ENCODE measurements at regions not wholly inside any gene's neighbourhood (a gene's known extent, or its start where the extent isn't known, plus 50 kb on each side); places are given as distances from the start of the nearest gene placed in this dataset.

- TF ChIP-seq CTCF (IDR thresholded peaks at IDR 0.05): no peak
- TF ChIP-seq EP300 (IDR thresholded peaks at IDR 0.05; ENCODE audit: low read depth): no peak
- TF ChIP-seq POLR2A (IDR thresholded peaks at IDR 0.05): no peak
Observed at GRCh38 chr1:13992489-13993285, 292.7 kb downstream of the PRDM2 start.
